Body of pancreas (tissue), 4 donors: ENCODE measurements at regions not wholly inside any gene's neighbourhood (a gene's known extent, or its start where the extent isn't known, plus 50 kb on each side); places are given as distances from the start of the nearest gene placed in this dataset.

ENCODE experiments used
- ATAC-seq: fragments of 150-250 bp; one replicate; pipeline ENCODE4 v1.9.1; 2016
- DNase-seq, 4 donors: peaks; one replicate each; pipeline ENCODE4 v3.0.0-alpha.2; 2019
- H3K27ac ChIP-seq, 4 donors: fragments of 200-600 bp; sonication (generic); 1 replicate in 3 of 4; 2 replicates in 1 of 4; pipeline versions ENCODE4 v1.5.1 to v1.6.1; 2016 to 2019; ENCODE audit warnings: mild to moderate bottlenecking in 1 of 4, mixed read lengths in 1 of 4, moderate library complexity in 1 of 4
- H3K27me3 ChIP-seq, 2 donors: fragments of 200-600 bp; sonication (generic); one replicate each; pipeline ENCODE4 v1.6.0; 2016; ENCODE audit warnings: mild to moderate bottlenecking in 1 of 2
- H3K36me3 ChIP-seq, 2 donors: fragments of 200-600 bp; sonication (generic); replicated peaks in 1 of 2; 2 replicates each; pipeline ENCODE4 v1.5.1; 2016; ENCODE audit warnings: low read depth in 2 of 2; ENCODE audit not compliant: insufficient read depth in 1 of 2
- H3K4me1 ChIP-seq: fragments of 200-600 bp; sonication (generic); one replicate; pipeline ENCODE4 v1.6.0; 2016
- H3K4me3 ChIP-seq, 2 donors: fragments of 200-600 bp; sonication (generic); 1 replicate in 1 of 2; 2 replicates in 1 of 2; pipeline ENCODE4 v1.5.1; 2016 to 2019
- H3K9me3 ChIP-seq, 3 donors: fragments of 200-600 bp; sonication (generic); 1 replicate in 2 of 3; 2 replicates in 1 of 3; pipeline ENCODE4 v1.5.1; 2016
- CTCF ChIP-seq, 7 experiments: fragments of 450-650 bp in 4 of 7; fragments of 200-600 bp in 3 of 7; sonication (generic) in 3 of 7; IDR thresholded peaks; one replicate each; pipeline ENCODE4 v1.5.1; 2016 to 2019; ENCODE audit warnings: antibody characterized with exemption in 7 of 7
- POLR2A ChIP-seq, 3 donors: fragments of 450-650 bp; IDR thresholded peaks; one replicate each; pipeline ENCODE4 v1.6.1; 2016; ENCODE audit warnings: antibody characterized with exemption in 3 of 3, mild to moderate bottlenecking in 2 of 3
- WGBS, 2 donors: methylation state at CpG; one replicate each; pipeline ENCODE4 v1.1.5; 2017; 5-methylcytosine and 5-hydroxymethylcytosine counted together
- intact Hi-C: fragments of 100-400 bp; cut with DNase I; formaldehyde crosslinking; loops from one replicate; pipeline ENCODE4 v1.15.1; 2023

GRCh38 chr4:104099141-104099540 lies 379.4 kb upstream of the TACR3 start:
- H3K9me3 ChIP-seq: peaks cover 0 to 12% (median 0%) of the 10 kb centered on the region in 3 donors
- no peak for ATAC-seq
- no peaks in the 10 kb centered on the region for H3K4me1 ChIP-seq
- H3K27ac ChIP-seq: no peak overlapping the region
- intact Hi-C loops: no loop called here
- no peak for TF ChIP-seq POLR2A (IDR thresholded peaks at IDR 0.05)
- no peak for TF ChIP-seq CTCF (IDR thresholded peaks at IDR 0.05)
- H3K36me3 ChIP-seq: no peaks in the 10 kb centered on the region
- H3K27me3 ChIP-seq: no peaks in the 10 kb centered on the region
- no peak overlapping the region for H3K4me3 ChIP-seq
- no peak for DNase-seq

GRCh38 chr4:104093247-104093646 lies 373.5 kb upstream of the TACR3 start:
- ATAC-seq: no peak
- intact Hi-C loops: no loop called here
- Histone ChIP-seq H3K4me3 (no peak overlapping the region), H3K9me3 (peaks cover 0 to 9% (median 0%) of the 10 kb centered on the region in 3 donors), H3K36me3 (no peaks in the 10 kb centered on the region), H3K27me3 (no peaks in the 10 kb centered on the region), H3K4me1 (no peaks in the 10 kb centered on the region), H3K27ac (no peak overlapping the region)
- TF ChIP-seq POLR2A (IDR thresholded peaks at IDR 0.05) (no peak), CTCF (IDR thresholded peaks at IDR 0.05) (no peak)
- no peak for DNase-seq

GRCh38 chr4:104073229-104073628 lies 353.4 kb upstream of the TACR3 start:
- TF ChIP-seq CTCF (IDR thresholded peaks at IDR 0.05) (no peak), POLR2A (IDR thresholded peaks at IDR 0.05) (no peak)
- Histone ChIP-seq H3K4me1 (no peaks in the 10 kb centered on the region), H3K27ac (no peak overlapping the region), H3K4me3 (no peak overlapping the region), H3K9me3 (no peaks in the 10 kb centered on the region), H3K27me3 (no peaks in the 10 kb centered on the region), H3K36me3 (no peaks in the 10 kb centered on the region)
- ATAC-seq (no peak), DNase-seq (no peak)
- 57% methylated on average over 4 of the region's 4 CpGs for WGBS, 2 donors
- intact Hi-C loops: no loop called here

GRCh38 chr4:104066533-104066932 lies 346.7 kb upstream of the TACR3 start:
- H3K27me3 ChIP-seq: no peaks in the 10 kb centered on the region
- no peak overlapping the region for H3K4me3 ChIP-seq
- no peak for ATAC-seq
- intact Hi-C loops: loop anchor here (10.0 kb wide), 1 partner anchor 388 kb away; no protein-coding TSS in a partner anchor
- no peaks in the 10 kb centered on the region for H3K4me1 ChIP-seq
- DNase-seq: no peak
- H3K27ac ChIP-seq: no peak overlapping the region
- TF ChIP-seq CTCF (IDR thresholded peaks at IDR 0.05) (no peak), POLR2A (IDR thresholded peaks at IDR 0.05) (no peak)
- no peaks in the 10 kb centered on the region for H3K36me3 ChIP-seq
- 82 to 85% methylated on average over 2 of the region's 2 CpGs for WGBS, 2 donors
- H3K9me3 ChIP-seq: no peaks in the 10 kb centered on the region
